Tibial nerve (tissue), 4 donors: ENCODE measurements at regions not wholly inside any gene's neighbourhood (a gene's known extent, or its start where the extent isn't known, plus 50 kb on each side); places are given as distances from the start of the nearest gene placed in this dataset.

Source experiments
- DNase-seq, 2 donors: peaks; one replicate each; pipeline ENCODE4 v3.0.0-alpha.2; 2019; ENCODE audit warnings: low spot score in 2 of 2
- H3K27ac ChIP-seq, 4 donors: fragments of 200-600 bp; sonication (generic) in 3 of 4; one replicate each; pipeline ENCODE4 v1.5.1; 2017 to 2019; ENCODE audit warnings: mild to moderate bottlenecking in 1 of 4
- H3K27me3 ChIP-seq, 2 donors: fragments of 200-600 bp; sonication (generic) in 1 of 2; one replicate each; pipeline versions ENCODE4 v1.5.1 to v1.6.0; 2017 to 2019
- H3K36me3 ChIP-seq, 3 donors: fragments of 200-600 bp; sonication (generic); one replicate each; pipeline ENCODE4 v1.5.1; 2018 to 2019
- H3K4me1 ChIP-seq, 4 donors: fragments of 200-600 bp; sonication (generic) in 3 of 4; one replicate each; pipeline ENCODE4 v1.5.1; 2017 to 2019
- H3K4me3 ChIP-seq, 4 donors: fragments of 200-600 bp; sonication (generic) in 3 of 4; one replicate each; pipeline ENCODE4 v1.5.1; 2017 to 2019; ENCODE audit warnings: mild to moderate bottlenecking in 1 of 4, moderate library complexity in 1 of 4
- H3K9me3 ChIP-seq, 4 donors: fragments of 200-600 bp; sonication (generic) in 3 of 4; one replicate each; pipeline ENCODE4 v1.5.1; 2017 to 2019
- EP300 ChIP-seq, 2 donors: sonication (generic); formaldehyde crosslinking; IDR thresholded peaks; one replicate each; pipeline ENCODE4 v1.6.1; 2017; ENCODE audit warnings: antibody characterized with exemption in 2 of 2, mild to moderate bottlenecking in 1 of 2
- POLR2A ChIP-seq, 2 donors: fragments of 450-650 bp; IDR thresholded peaks; one replicate each; pipeline ENCODE4 v1.6.1; 2017; ENCODE audit warnings: antibody characterized with exemption in 2 of 2, mild to moderate bottlenecking in 2 of 2, moderate library complexity in 2 of 2
- WGBS, 2 donors: methylation state at CpG; one replicate each; pipeline ENCODE4 v1.1.5; 2018; 5-methylcytosine and 5-hydroxymethylcytosine counted together
- TF ChIP-seq, protein P1 (sequence below), 5 experiments: fragments of 200-600 bp in 3 of 5; fragments of 450-650 bp in 2 of 5; sonication (generic) in 3 of 5; IDR thresholded peaks; one replicate each; pipeline ENCODE4 v1.5.1; 2016 to 2019; ENCODE audit warnings: antibody characterized with exemption in 5 of 5, mild to moderate bottlenecking in 3 of 5, moderate library complexity in 2 of 5

GRCh38 chr15:92745845-92746271 lies 90.3 kb upstream of the FAM174B start:
- H3K27me3 ChIP-seq = no peaks in the 10 kb centered on the region
- no peak for TF ChIP-seq EP300 (IDR thresholded peaks at IDR 0.05)
- no peak for TF ChIP-seq POLR2A (IDR thresholded peaks at IDR 0.05)
- TF ChIP-seq, protein P1, sequence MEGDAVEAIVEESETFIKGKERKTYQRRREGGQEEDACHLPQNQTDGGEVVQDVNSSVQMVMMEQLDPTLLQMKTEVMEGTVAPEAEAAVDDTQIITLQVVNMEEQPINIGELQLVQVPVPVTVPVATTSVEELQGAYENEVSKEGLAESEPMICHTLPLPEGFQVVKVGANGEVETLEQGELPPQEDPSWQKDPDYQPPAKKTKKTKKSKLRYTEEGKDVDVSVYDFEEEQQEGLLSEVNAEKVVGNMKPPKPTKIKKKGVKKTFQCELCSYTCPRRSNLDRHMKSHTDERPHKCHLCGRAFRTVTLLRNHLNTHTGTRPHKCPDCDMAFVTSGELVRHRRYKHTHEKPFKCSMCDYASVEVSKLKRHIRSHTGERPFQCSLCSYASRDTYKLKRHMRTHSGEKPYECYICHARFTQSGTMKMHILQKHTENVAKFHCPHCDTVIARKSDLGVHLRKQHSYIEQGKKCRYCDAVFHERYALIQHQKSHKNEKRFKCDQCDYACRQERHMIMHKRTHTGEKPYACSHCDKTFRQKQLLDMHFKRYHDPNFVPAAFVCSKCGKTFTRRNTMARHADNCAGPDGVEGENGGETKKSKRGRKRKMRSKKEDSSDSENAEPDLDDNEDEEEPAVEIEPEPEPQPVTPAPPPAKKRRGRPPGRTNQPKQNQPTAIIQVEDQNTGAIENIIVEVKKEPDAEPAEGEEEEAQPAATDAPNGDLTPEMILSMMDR (IDR thresholded peaks at IDR 0.05) = no peak
- H3K36me3 ChIP-seq = no peaks in the 10 kb centered on the region
- H3K27ac ChIP-seq = no peak overlapping the region
- H3K9me3 ChIP-seq = peaks cover 0 to 14% (median 0%) of the 10 kb centered on the region in 4 donors
- no peak overlapping the region for H3K4me3 ChIP-seq
- H3K4me1 ChIP-seq = no peaks in the 10 kb centered on the region
- DNase-seq = no peak
- 77 to 82% methylated on average over 4 of the region's 4 CpGs for WGBS, 2 donors

DNA sequence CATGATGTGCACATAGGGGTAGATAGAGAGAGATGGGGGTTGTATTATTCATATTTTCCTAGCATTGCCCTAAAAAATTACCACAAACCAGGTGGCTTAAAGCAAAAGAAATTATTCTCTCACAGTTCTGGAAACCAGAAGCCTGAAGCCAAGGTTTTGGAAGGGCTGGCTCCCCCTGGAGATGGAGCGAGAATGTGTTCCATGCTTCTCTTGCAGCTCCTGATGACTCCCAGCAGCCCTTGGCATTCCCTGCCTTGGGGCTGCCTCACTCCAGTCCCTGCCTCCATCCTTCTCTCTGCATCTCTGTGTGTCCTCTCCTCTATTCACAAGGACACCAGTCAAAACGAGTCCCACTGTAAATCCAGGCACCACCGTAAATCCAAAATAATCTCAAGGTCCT lies 91.5 kb upstream of the FAM174B start:
- WGBS, 2 donors = 87 to 90% methylated on average over 3 of the region's 3 CpGs
- TF ChIP-seq EP300 (IDR thresholded peaks at IDR 0.05) (no peak), POLR2A (IDR thresholded peaks at IDR 0.05) (no peak)
- TF ChIP-seq, protein P1 (IDR thresholded peaks at IDR 0.05) = no peak
- no peaks in the 10 kb centered on the region for H3K36me3 ChIP-seq
- H3K27me3 ChIP-seq = no peaks in the 10 kb centered on the region
- H3K27ac ChIP-seq = no peak overlapping the region
- H3K4me1 ChIP-seq = no peaks in the 10 kb centered on the region
- H3K9me3 ChIP-seq = peaks cover 0 to 14% (median 0%) of the 10 kb centered on the region in 4 donors
- H3K4me3 ChIP-seq = no peak overlapping the region
- DNase-seq = no peak

- H3K36me3 ChIP-seq = no peaks in the 10 kb centered on the region
- TF ChIP-seq POLR2A (IDR thresholded peaks at IDR 0.05) (no peak), EP300 (IDR thresholded peaks at IDR 0.05) (no peak)
- TF ChIP-seq, protein P1 (IDR thresholded peaks at IDR 0.05) = no peak
- no peak for DNase-seq
Observed at GRCh38 chr15:92749216-92749615, 93.6 kb upstream of the FAM174B start.

GRCh38 chr15:92749946-92750345 lies 94.4 kb upstream of the FAM174B start:
- Histone ChIP-seq H3K27ac (no peak overlapping the region), H3K4me1 (no peaks in the 10 kb centered on the region), H3K4me3 (no peak overlapping the region), H3K36me3 (no peaks in the 10 kb centered on the region), H3K9me3 (no peaks in the 10 kb centered on the region), H3K27me3 (no peaks in the 10 kb centered on the region)
- 75 to 80% methylated on average over 4 of the region's 4 CpGs for WGBS, 2 donors
- TF ChIP-seq, protein P1 (IDR thresholded peaks at IDR 0.05) = no peak
- TF ChIP-seq EP300 (IDR thresholded peaks at IDR 0.05) (no peak), POLR2A (IDR thresholded peaks at IDR 0.05) (no peak)
- DNase-seq = no peak

More at GRCh38 chr15:92749216-92749615, 93.6 kb upstream of the FAM174B start:
- Histone ChIP-seq H3K4me3 (no peak overlapping the region), H3K27me3 (no peaks in the 10 kb centered on the region), H3K4me1 (no peaks in the 10 kb centered on the region), H3K27ac (no peak overlapping the region), H3K9me3 (peaks cover 0 to 4% (median 0%) of the 10 kb centered on the region in 4 donors)
- WGBS, 2 donors = 49 to 64% methylated on average over 4 of the region's 4 CpGs

DNA sequence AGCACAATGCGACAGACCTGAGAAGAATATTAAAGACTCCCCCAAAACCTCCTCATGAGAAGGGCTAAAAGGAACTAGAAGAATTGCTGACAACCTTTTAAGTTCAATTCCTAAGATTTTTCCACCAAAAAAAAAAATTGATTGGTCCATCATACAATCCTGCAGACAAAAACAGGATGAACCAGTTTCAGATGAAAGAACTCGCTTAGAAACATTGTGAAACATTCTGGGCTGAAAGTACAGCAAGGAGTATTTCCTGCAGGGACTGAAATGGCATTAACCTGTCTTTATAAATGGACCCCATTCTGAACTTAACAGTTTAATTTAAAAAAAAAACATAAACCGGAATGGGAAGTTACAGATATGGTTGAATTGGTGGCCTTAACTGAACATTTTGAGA lies 96.0 kb upstream of the FAM174B start:
- Histone ChIP-seq H3K27ac (no peak overlapping the region), H3K36me3 (no peaks in the 10 kb centered on the region)
- 91 to 96% methylated on average over 3 of the region's 3 CpGs for WGBS, 2 donors

More for the DNA sequence above, 96.0 kb upstream of the FAM174B start:
- Histone ChIP-seq H3K27me3 (no peaks in the 10 kb centered on the region), H3K9me3 (no peaks in the 10 kb centered on the region), H3K4me3 (no peak overlapping the region), H3K4me1 (no peaks in the 10 kb centered on the region)
- no peak for DNase-seq
- TF ChIP-seq POLR2A (IDR thresholded peaks at IDR 0.05) (no peak), EP300 (IDR thresholded peaks at IDR 0.05) (no peak)
- TF ChIP-seq, protein P1 (IDR thresholded peaks at IDR 0.05) = no peak
